ENCODE measurements at regions not wholly inside any gene's neighbourhood (a gene's known extent, or its start where the extent isn't known, plus 50 kb on each side); places are given as distances from the start of the nearest gene placed in this dataset.

GRCh38 chr2:19238440-19239060, 119.9 kb downstream of the OSR1 start:
- TF ChIP-seq POLR2AphosphoS5 (IDR thresholded peaks at IDR 0.05; ENCODE audit: low read depth, low read length) (no peak), HNF4A (CRISPR knock-in tag; IDR thresholded peaks at IDR 0.05) (no peak), ARID3A (IDR thresholded peaks at IDR 0.05; ENCODE audit: low read depth, low read length) (no peak)
